NB4 (cell line): ENCODE measurements at regions not wholly inside any gene's neighbourhood (a gene's known extent, or its start where the extent isn't known, plus 50 kb on each side); places are given as distances from the start of the nearest gene placed in this dataset.

Experiments
- CTCF ChIP-seq: IDR thresholded peaks from one replicate; pipeline ENCODE4 v1.5.1; 2012; ENCODE audit warnings: low read depth, low read length
- MYC ChIP-seq: IDR thresholded peaks from 2 replicates; pipeline ENCODE4 v1.6.1; 2011; ENCODE audit warnings: low read depth, low read length
- POLR2A ChIP-seq: IDR thresholded peaks from 2 replicates; pipeline ENCODE4 v1.6.1; 2011; ENCODE audit warnings: mild to moderate bottlenecking; ENCODE audit not compliant: insufficient read length; ENCODE audit errors: extremely low read depth

- TF ChIP-seq CTCF (no peak), POLR2A (no peak), MYC (no peak)
These were observed 103.3 kb downstream of the MRPL39 start for GRCh38 chr21:25503981-25504380.
